ENCODE measurements at regions not wholly inside any gene's neighbourhood (a gene's known extent, or its start where the extent isn't known, plus 50 kb on each side); places are given as distances from the start of the nearest gene placed in this dataset.
A peak's percentile ranks its signal among the peaks of the same experiment; 100 is the strongest.

DNA sequence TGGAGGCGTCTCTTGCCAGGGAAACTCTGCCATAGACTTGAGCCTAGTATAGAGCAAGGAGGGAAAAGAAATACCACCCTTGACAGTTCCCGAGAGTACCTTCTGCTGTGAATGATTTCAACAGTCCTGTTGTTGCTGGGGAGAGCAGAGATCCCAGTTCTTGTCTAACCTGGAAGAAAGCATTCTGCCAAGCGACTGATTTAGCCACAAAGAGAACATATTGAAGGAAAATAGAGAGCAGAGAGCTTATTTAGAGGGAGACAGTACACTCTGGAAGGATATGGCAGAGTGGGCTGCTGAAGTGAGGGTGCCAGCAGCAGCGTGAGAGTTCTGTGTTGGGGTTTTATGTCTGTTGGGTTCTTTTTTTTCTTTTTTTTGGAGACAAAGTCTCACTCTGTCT lies 966.9 kb upstream of the TMEM132C start:
- DNase-seq (ENCODE audit: low spot score), result no peak

DNA sequence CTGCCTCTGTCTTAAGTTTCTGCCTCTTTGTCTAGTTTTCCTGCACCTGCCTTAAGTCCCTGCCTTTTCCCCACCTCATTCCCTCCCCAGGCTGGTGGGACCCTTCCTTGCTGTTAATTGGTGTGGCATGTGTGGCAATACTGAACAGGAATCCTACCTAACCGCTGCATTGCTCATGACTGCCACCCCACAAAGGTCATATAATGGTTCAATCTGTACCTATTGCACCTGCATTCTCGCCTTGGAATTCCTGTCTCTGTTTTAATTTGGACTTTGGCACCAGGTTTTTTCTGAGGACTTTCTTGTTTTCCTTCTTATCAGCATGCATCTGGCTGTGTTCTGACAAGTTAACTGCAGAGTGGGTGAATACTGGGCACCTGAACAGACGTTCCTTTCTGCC lies 966.2 kb upstream of the TMEM132C start:
- no peak for DNase-seq (ENCODE audit: low spot score)

DNA sequence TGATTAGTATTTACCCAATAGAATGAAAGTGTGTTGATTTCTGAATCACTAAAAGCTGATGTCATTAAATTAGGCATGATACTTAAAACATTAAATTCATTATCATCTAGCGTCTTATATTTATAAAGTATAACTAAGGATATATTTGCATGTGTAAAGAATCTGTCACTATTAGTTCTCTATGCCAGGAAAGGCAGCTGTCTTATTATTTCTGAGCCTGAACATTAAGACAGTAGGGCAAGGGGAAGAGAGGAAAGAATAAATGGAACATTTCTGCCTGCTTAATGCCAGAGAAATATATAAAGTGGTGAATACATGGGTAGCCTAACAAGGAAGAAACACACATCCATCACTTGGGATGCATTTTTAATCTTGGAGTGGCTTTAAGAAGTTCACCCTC lies 965.1 kb upstream of the TMEM132C start:
- DNase-seq (ENCODE audit: low spot score), result no peak

DNA sequence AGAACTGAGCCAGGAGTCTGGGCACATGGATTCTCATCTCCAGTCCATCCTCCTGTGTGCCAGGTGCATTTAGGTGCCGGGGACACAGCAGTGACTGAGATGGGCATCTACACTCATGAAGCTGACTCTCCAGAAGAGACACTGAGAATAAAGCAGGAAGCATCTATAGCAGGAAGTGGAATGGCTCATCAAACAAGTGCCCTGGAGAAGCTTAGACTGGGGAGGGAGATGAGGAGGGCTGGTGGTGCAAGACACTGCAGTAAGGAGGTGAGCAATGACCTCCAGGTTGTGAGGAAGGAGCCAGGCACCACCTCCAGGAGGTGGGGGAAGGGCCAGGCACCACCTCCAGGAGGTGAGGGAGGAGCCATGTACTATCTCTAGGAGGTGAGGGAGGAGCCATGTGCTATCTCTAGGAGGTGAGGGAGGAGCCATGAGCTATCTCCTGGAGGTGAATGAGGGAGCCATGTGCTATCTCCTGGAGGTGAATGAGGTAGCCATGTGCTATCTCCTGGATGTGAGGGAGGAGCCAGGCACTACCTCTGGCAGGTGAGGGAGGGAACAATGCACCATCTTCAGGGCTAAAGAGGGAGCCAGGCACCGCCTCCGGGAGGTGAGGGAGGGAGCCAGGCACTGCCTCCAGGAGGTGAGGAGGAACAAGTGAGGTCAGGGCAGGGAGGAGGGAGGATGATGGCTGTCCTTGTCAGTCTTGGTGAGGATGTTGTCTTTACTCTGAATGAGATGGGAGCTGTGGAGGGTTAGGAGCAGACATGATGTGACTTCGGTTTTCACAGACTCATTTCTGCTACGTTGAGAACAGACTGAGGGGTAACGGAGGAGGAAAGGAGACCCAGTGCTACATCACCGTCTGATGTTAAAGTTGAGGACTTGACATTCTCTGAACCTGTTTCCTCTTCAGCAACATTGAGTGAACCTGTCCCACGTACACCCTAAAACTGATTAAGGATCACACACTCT lies 961.9 kb upstream of the TMEM132C start:
- no peak for DNase-seq (ENCODE audit: low spot score)

DNA sequence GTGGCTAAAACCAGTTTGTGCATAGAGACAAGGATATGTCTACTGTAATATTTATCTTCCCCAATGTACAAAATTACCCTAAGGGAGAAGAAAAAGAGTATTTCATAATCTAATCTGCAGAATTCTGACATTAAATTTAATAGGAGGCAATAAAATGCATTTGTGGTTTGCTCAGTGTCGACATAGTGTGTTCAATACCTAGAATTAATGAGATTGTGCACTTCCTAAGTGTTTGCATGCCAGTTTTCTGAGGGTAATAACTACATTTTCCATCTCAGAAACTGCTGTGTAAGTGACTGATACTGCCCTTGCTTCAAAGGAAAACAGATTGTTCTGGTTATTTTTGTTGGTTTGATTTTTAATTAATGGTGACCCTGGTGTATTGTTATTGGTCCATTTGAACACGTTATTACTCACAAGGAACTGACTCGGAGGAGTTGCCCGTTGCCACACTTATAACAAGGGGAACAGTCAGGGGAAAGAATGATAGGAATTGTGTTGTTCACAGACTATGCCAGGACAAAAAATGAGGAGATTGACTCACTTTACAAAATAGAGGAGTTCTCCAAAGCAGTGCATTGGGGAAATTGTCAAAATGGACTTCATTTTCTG lies 960.3 kb upstream of the TMEM132C start:
- DNase-seq (ENCODE audit: low spot score), result peak; percentile 67

GRCh38 chr12:127307528-127307927 lies 959.4 kb upstream of the TMEM132C start:
- DNase-seq (ENCODE audit: low spot score), result no peak

GRCh38 chr12:127308148-127308547 lies 958.8 kb upstream of the TMEM132C start:
- no peak for DNase-seq (ENCODE audit: low spot score)

- DNase-seq (ENCODE audit: low spot score), result no peak
These were observed 956.4 kb upstream of the TMEM132C start for GRCh38 chr12:127310548-127310947.

- DNase-seq (ENCODE audit: low spot score), result no peak
These were observed 955.1 kb upstream of the TMEM132C start for GRCh38 chr12:127311720-127312364.

GRCh38 chr12:127324681-127325080 lies 942.3 kb upstream of the TMEM132C start:
- DNase-seq (ENCODE audit: low spot score), result no peak

GRCh38 chr12:127327986-127328385 lies 939.0 kb upstream of the TMEM132C start:
- no peak for DNase-seq (ENCODE audit: low spot score)

GRCh38 chr12:127328867-127329266 lies 938.1 kb upstream of the TMEM132C start:
- DNase-seq (ENCODE audit: low spot score), result no peak

- no peak for DNase-seq (ENCODE audit: low spot score)
These were observed 932.6 kb upstream of the TMEM132C start for GRCh38 chr12:127334365-127334764.

- no peak for DNase-seq (ENCODE audit: low spot score)
These were observed 931.9 kb upstream of the TMEM132C start for GRCh38 chr12:127334912-127335644.

DNA sequence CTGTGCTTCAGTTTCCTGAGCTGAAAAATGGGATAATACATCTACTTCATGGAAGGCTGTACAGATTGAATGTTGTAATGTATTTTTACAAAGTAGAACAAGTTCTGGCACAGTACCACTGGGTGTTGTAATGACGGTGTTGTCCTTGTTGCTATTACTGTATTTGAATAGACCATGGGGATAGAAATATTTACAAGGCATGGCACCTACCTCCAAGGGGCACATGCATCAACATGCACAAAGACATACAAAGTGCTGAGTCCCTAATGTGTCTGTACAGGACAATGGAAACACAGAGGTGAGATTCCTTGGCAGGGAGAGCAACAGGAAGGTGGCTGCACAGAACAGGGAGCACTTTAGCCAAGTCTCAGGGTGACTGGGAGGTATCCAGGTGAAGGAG lies 930.6 kb upstream of the TMEM132C start:
- no peak for DNase-seq (ENCODE audit: low spot score)

GRCh38 chr12:127339065-127339464 lies 927.9 kb upstream of the TMEM132C start:
- no peak for DNase-seq (ENCODE audit: low spot score)

GRCh38 chr12:127340381-127340780 lies 926.6 kb upstream of the TMEM132C start:
- DNase-seq (ENCODE audit: low spot score), result peak; percentile 10

DNA sequence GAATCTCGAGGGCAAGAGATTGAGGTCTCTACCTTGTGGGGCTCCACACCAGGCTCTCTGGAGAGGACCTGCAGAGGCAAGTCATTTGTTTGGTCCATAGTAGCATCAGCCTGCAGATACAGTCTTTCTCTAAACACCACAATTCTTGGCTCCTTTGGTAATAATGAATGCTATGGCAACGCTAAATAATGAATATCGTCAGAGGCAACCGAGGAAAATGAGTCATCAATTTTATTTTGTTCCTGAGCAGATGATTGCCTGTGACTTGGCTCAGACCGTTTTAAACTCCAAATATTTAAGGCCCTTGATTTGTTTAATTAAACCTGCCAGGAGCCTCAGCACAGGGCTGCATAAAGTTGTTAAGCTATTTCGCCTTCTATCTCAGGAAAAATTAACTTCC lies 924.1 kb upstream of the TMEM132C start:
- DNase-seq (ENCODE audit: low spot score), result no peak

- DNase-seq (ENCODE audit: low spot score), result no peak
These were observed 923.0 kb upstream of the TMEM132C start for GRCh38 chr12:127343940-127344339.

- no peak for DNase-seq (ENCODE audit: low spot score)
These were observed 915.4 kb upstream of the TMEM132C start for GRCh38 chr12:127351481-127352010.

DNA sequence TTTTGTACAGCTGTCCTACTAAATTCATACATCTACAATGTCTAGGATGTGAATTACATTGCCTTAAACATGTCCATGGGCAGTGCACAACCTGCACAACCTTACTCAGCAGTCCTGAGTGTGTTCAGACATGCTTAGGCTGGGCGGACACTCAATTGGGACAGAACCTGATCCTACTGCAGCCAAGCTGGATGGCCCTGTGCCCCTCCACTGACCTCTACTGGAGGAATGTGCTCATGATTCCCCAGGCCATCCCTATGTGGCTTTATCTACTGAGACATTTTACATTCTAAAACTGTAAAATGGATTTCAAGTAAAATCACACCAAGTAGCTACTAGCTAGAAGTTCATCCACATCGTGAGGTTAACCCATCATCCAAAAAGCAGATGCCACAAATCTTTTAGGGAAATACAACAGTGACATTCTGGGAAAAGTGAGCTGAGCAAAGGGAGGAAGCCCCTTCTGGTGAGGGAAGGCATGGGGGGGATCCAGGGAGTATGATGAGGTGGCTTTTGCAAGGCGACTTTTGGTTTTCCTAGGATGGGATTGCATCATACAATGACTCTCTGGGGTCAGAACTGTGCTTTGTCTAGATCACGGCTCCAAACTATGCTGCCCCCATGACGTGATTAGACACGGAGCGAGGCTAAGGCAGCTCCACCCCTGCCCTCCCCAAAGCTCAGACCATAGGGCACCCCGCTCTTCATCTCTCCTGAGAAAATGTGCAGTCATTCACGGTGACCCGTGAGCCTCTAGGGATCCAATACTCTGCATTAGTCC lies 911.7 kb upstream of the TMEM132C start:
- DNase-seq (ENCODE audit: low spot score), result peak; percentile 78

Data from AG08395 (cell line).